Small intestine (tissue), 7 donors: ENCODE measurements at regions not wholly inside any gene's neighbourhood (a gene's known extent, or its start where the extent isn't known, plus 50 kb on each side); places are given as distances from the start of the nearest gene placed in this dataset.

Experiments used
- DNase-seq, 2 donors: peaks; one replicate each; pipeline versions ENCODE4 v3.0.0 to v3.0.0-alpha.2; 2013
- FAIRE-seq: peaks from 2 replicates; lab custom pipeline; 2012; peaks lifted over from hg19 to GRCh38; lab: Jason Lieb, UNC
- H3K27ac ChIP-seq, 3 donors: one replicate each; pipeline ENCODE4 v1.5.1; 2013; ENCODE audit warnings: low read length in 2 of 3, mild to moderate bottlenecking in 2 of 3, control low read depth in 1 of 3, inconsistent platforms in 1 of 3, low read depth in 1 of 3, moderate library complexity in 1 of 3
- H3K27me3 ChIP-seq, 3 donors: one replicate each; pipeline ENCODE4 v1.6.1; 2013; ENCODE audit warnings: low read length in 3 of 3, inconsistent platforms in 1 of 3; ENCODE audit not compliant: control insufficient read depth in 3 of 3, insufficient read depth in 3 of 3
- H3K36me3 ChIP-seq, 3 donors: one replicate each; pipeline ENCODE4 v1.6.1; 2013; ENCODE audit warnings: low read length in 3 of 3, inconsistent platforms in 1 of 3, low read depth in 1 of 3, mild to moderate bottlenecking in 1 of 3, moderate library complexity in 1 of 3; ENCODE audit not compliant: control insufficient read depth in 3 of 3, insufficient read depth in 2 of 3
- H3K4me1 ChIP-seq, 3 donors: one replicate each; pipeline ENCODE4 v1.6.1; 2013; ENCODE audit warnings: low read length in 2 of 3, inconsistent platforms in 1 of 3, low read depth in 1 of 3, mild to moderate bottlenecking in 1 of 3, moderate library complexity in 1 of 3; ENCODE audit not compliant: control insufficient read depth in 3 of 3, insufficient read depth in 2 of 3
- H3K4me3 ChIP-seq, 3 donors: one replicate each; pipeline ENCODE4 v1.5.1; 2013; ENCODE audit warnings: low read length in 3 of 3, control low read depth in 1 of 3, inconsistent platforms in 1 of 3, low read depth in 1 of 3, mild to moderate bottlenecking in 1 of 3, moderate library complexity in 1 of 3
- H3K9me3 ChIP-seq, 2 donors: one replicate each; pipeline ENCODE4 v1.6.1; 2013; ENCODE audit warnings: low read depth in 1 of 2, low read length in 1 of 2; ENCODE audit not compliant: control insufficient read depth in 2 of 2, insufficient read depth in 1 of 2
- WGBS, 3 donors: extraction: QIAGEN DNeasy Blood & Tissue Kit; methylation state at CpG; one replicate each; pipeline ENCODE4 v1.1.7; 2013; 5-methylcytosine and 5-hydroxymethylcytosine counted together
- donor health status: healthy with polysubstance abuse.
- donor health status: control.
- donor health status: control.
- donor health status: Bipolar disorder and iron deficiency.
- donor health status: healthy.

GRCh38 chr4:128519163-128519830, 231.7 kb upstream of the PGRMC2 start:
- WGBS, 3 donors: 75 to 91% (median 83%) methylated on average over 7 of the region's 7 CpGs

GRCh38 chr4:128517739-128518510, 230.3 kb upstream of the PGRMC2 start:
- DNase-seq (peak; percentile 7 to 28), FAIRE-seq (no peak)
- peaks cover 2 to 8% (median 7%) of the 10 kb centered on the region in 3 donors for H3K4me1 ChIP-seq
- H3K27me3 ChIP-seq: no peaks in the 10 kb centered on the region
- H3K4me3 ChIP-seq: no peak overlapping the region
- H3K36me3 ChIP-seq: no peaks in the 10 kb centered on the region
- no peaks in the 10 kb centered on the region for H3K9me3 ChIP-seq
- 61 to 74% (median 73%) methylated on average over 5 of the region's 5 CpGs for WGBS, 3 donors
- H3K27ac ChIP-seq: peak overlapping the region in 2 of 3 donors; percentile 19 to 24

More at GRCh38 chr4:128519163-128519830, 231.7 kb upstream of the PGRMC2 start:
- FAIRE-seq (no peak), DNase-seq (no peak)
- Histone ChIP-seq H3K36me3 (no peaks in the 10 kb centered on the region), H3K27me3 (no peaks in the 10 kb centered on the region), H3K4me1 (peaks cover 2 to 8% (median 7%) of the 10 kb centered on the region in 3 donors), H3K4me3 (no peak overlapping the region), H3K27ac (no peak overlapping the region), H3K9me3 (no peaks in the 10 kb centered on the region)

- no peak overlapping the region for H3K4me3 ChIP-seq
- no peak for FAIRE-seq
- H3K27ac ChIP-seq: peak overlapping the region in 2 of 3 donors; percentile 19 to 33
- H3K36me3 ChIP-seq: no peaks in the 10 kb centered on the region
- no peaks in the 10 kb centered on the region for H3K27me3 ChIP-seq
- no peak for DNase-seq
- 79 to 86% (median 80%) methylated on average over 4 of the region's 4 CpGs for WGBS, 3 donors
- H3K9me3 ChIP-seq: no peaks in the 10 kb centered on the region
- peaks cover 2 to 8% (median 7%) of the 10 kb centered on the region in 3 donors for H3K4me1 ChIP-seq
Measured at GRCh38 chr4:128517096-128517738, 229.6 kb upstream of the PGRMC2 start.

- FAIRE-seq: no peak
- Histone ChIP-seq H3K4me1 (peaks cover 2 to 8% (median 7%) of the 10 kb centered on the region in 3 donors), H3K9me3 (no peaks in the 10 kb centered on the region), H3K27me3 (no peaks in the 10 kb centered on the region), H3K4me3 (no peak overlapping the region), H3K36me3 (no peaks in the 10 kb centered on the region), H3K27ac (no peak overlapping the region)
- peak in 1 of 2 donors; percentile 33 for DNase-seq
- WGBS, 3 donors: 69 to 90% (median 86%) methylated on average over 8 of the region's 8 CpGs
Measured at GRCh38 chr4:128516301-128516969, 228.8 kb upstream of the PGRMC2 start.

GRCh38 chr4:128513664-128514484, 226.3 kb upstream of the PGRMC2 start:
- H3K36me3 ChIP-seq: no peaks in the 10 kb centered on the region
- H3K27ac ChIP-seq: no peak overlapping the region
- peaks cover 2 to 8% (median 7%) of the 10 kb centered on the region in 3 donors for H3K4me1 ChIP-seq
- FAIRE-seq (no peak), DNase-seq (no peak)
- no peak overlapping the region for H3K4me3 ChIP-seq
- no peaks in the 10 kb centered on the region for H3K27me3 ChIP-seq
- H3K9me3 ChIP-seq: no peaks in the 10 kb centered on the region
- 82 to 90% (median 82%) methylated on average over 3 of the region's 3 CpGs for WGBS, 3 donors

GRCh38 chr4:128512767-128513322, 225.2 kb upstream of the PGRMC2 start:
- Histone ChIP-seq H3K9me3 (no peaks in the 10 kb centered on the region), H3K27ac (no peak overlapping the region), H3K36me3 (no peaks in the 10 kb centered on the region), H3K27me3 (no peaks in the 10 kb centered on the region), H3K4me1 (peaks cover 2 to 7% (median 6%) of the 10 kb centered on the region in 3 donors), H3K4me3 (no peak overlapping the region)
- no peak for FAIRE-seq
- DNase-seq: no peak

- DNase-seq: no peak
- Histone ChIP-seq H3K9me3 (no peaks in the 10 kb centered on the region), H3K27ac (no peak overlapping the region), H3K4me1 (peaks cover 0 to 2% (median under 1%) of the 10 kb centered on the region in 3 donors), H3K4me3 (no peak overlapping the region), H3K36me3 (no peaks in the 10 kb centered on the region), H3K27me3 (no peaks in the 10 kb centered on the region)
- no peak for FAIRE-seq
- whole genome bisulfite sequencing, 3 donors: 88 to 100% (median 94%) methylated on average over 5 of the region's 5 CpGs
Measured at GRCh38 chr4:128512161-128512560, 224.5 kb upstream of the PGRMC2 start.
